OCI-LY1 (cell line): ENCODE measurements at regions not wholly inside any gene's neighbourhood (a gene's known extent, or its start where the extent isn't known, plus 50 kb on each side); places are given as distances from the start of the nearest gene placed in this dataset.

ENCODE experiments used
- H2AFZ ChIP-seq: fragments of 200-600 bp; sonication (generic), shearing (Covaris generic); 2 replicates; pipeline ENCODE4 v1.6.0; 2014; ENCODE audit warnings: antibody characterized with exemption, mild to moderate bottlenecking, low read length
- H3F3A ChIP-seq: fragments of 200-600 bp; sonication (generic), shearing (Covaris generic); 2 replicates; pipeline ENCODE4 v1.6.0; 2014; ENCODE audit warnings: mild to moderate bottlenecking, antibody characterized with exemption, low read length, moderate library complexity; ENCODE audit not compliant: insufficient read depth
- H3K27ac ChIP-seq: fragments of 200-600 bp; sonication (generic); 2 replicates; pipeline ENCODE4 v1.5.1; 2014; ENCODE audit warnings: low read length, mixed run types, mild to moderate bottlenecking, low read depth; ENCODE audit not compliant: poor library complexity, severe bottlenecking
- H3K27me3 ChIP-seq: fragments of 200-600 bp; sonication (generic); 2 replicates; pipeline ENCODE4 v1.6.0; 2014; ENCODE audit warnings: antibody characterized with exemption, mild to moderate bottlenecking, low read length, moderate library complexity; ENCODE audit not compliant: insufficient read depth
- H3K36me3 ChIP-seq: fragments of 200-600 bp; sonication (generic); 2 replicates; pipeline ENCODE4 v1.6.1; 2014; ENCODE audit warnings: mild to moderate bottlenecking, antibody characterized with exemption, low read length, moderate library complexity, mixed read lengths; ENCODE audit not compliant: insufficient read depth
- H3K4me1 ChIP-seq: fragments of 200-600 bp; sonication (generic); 2 replicates; pipeline ENCODE4 v1.5.1; 2014; ENCODE audit warnings: mild to moderate bottlenecking, low read length, moderate library complexity; ENCODE audit not compliant: insufficient read depth, severe bottlenecking
- H3K4me2 ChIP-seq: fragments of 200-600 bp; sonication (generic), shearing (Covaris generic); 2 replicates; pipeline ENCODE4 v1.6.1; 2014; ENCODE audit warnings: low read length
- H3K4me3 ChIP-seq: fragments of 200-600 bp; sonication (generic); 2 replicates; pipeline ENCODE4 v1.5.1; 2014; ENCODE audit warnings: low read length, low read depth, mild to moderate bottlenecking, mixed read lengths; ENCODE audit not compliant: poor library complexity, severe bottlenecking
- H3K79me2 ChIP-seq: fragments of 200-600 bp; shearing (Covaris generic); 2 replicates; pipeline ENCODE4 v1.6.1; 2016; ENCODE audit warnings: mixed run types, low read length, mixed read lengths; ENCODE audit not compliant: insufficient read depth
- H3K9ac ChIP-seq: fragments of 200-600 bp; sonication (generic), shearing (Covaris generic); 2 replicates; pipeline ENCODE4 v1.6.1; 2014; ENCODE audit warnings: mild to moderate bottlenecking, low read length, mixed read lengths
- H3K9me2 ChIP-seq: fragments of 200-600 bp; sonication (generic), shearing (Covaris generic); 2 replicates; pipeline ENCODE4 v1.6.1; 2014; ENCODE audit warnings: low read depth, mild to moderate bottlenecking, low read length, mixed read lengths
- H3K9me3 ChIP-seq: fragments of 200-600 bp; shearing (Covaris generic); 2 replicates; pipeline ENCODE4 v1.6.1; 2014; ENCODE audit warnings: low read length, mixed read lengths
- H4K20me1 ChIP-seq: fragments of 200-600 bp; sonication (generic), shearing (Covaris generic); 2 replicates; pipeline ENCODE4 v1.6.0; 2016; ENCODE audit warnings: mild to moderate bottlenecking, low read length; ENCODE audit not compliant: insufficient read depth
- EZH2 ChIP-seq: fragments of 200-600 bp; sonication (generic), shearing (Covaris generic); IDR thresholded peaks from 2 replicates; pipeline ENCODE4 v1.8.0; 2017; ENCODE audit warnings: borderline replicate concordance, mixed run types, mild to moderate bottlenecking, antibody characterized with exemption, low read length, moderate library complexity, mixed read lengths
- TF ChIP-seq, protein P1 (sequence below): fragments of 200-600 bp; sonication (generic), shearing (Covaris generic); IDR thresholded peaks from 2 replicates; pipeline ENCODE4 v1.5.1; 2017; ENCODE audit warnings: mild to moderate bottlenecking, antibody characterized with exemption, low read length, moderate library complexity, mixed read lengths

- no peak overlapping the region for H3K27ac ChIP-seq
- no peak overlapping the region for H3K4me3 ChIP-seq
- no peak for TF ChIP-seq EZH2
- TF ChIP-seq, protein P1, sequence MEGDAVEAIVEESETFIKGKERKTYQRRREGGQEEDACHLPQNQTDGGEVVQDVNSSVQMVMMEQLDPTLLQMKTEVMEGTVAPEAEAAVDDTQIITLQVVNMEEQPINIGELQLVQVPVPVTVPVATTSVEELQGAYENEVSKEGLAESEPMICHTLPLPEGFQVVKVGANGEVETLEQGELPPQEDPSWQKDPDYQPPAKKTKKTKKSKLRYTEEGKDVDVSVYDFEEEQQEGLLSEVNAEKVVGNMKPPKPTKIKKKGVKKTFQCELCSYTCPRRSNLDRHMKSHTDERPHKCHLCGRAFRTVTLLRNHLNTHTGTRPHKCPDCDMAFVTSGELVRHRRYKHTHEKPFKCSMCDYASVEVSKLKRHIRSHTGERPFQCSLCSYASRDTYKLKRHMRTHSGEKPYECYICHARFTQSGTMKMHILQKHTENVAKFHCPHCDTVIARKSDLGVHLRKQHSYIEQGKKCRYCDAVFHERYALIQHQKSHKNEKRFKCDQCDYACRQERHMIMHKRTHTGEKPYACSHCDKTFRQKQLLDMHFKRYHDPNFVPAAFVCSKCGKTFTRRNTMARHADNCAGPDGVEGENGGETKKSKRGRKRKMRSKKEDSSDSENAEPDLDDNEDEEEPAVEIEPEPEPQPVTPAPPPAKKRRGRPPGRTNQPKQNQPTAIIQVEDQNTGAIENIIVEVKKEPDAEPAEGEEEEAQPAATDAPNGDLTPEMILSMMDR, result no peak
- H4K20me1 ChIP-seq, result no peaks in the 10 kb centered on the region
- H3K9ac ChIP-seq, result no peak overlapping the region
- H3K9me3 ChIP-seq, result no peaks in the 10 kb centered on the region
- H3K4me2 ChIP-seq, result no peak overlapping the region
- no peaks in the 10 kb centered on the region for H3F3A ChIP-seq
- H3K9me2 ChIP-seq, result no peaks in the 10 kb centered on the region
- H3K36me3 ChIP-seq, result no peaks in the 10 kb centered on the region
- H3K79me2 ChIP-seq, result no peaks in the 10 kb centered on the region
- H3K4me1 ChIP-seq, result no peaks in the 10 kb centered on the region
- H3K27me3 ChIP-seq, result no peaks in the 10 kb centered on the region
- no peak overlapping the region for H2AFZ ChIP-seq
Measured at GRCh38 chr4:110840221-110840654, 217.4 kb upstream of the PITX2 start.

DNA sequence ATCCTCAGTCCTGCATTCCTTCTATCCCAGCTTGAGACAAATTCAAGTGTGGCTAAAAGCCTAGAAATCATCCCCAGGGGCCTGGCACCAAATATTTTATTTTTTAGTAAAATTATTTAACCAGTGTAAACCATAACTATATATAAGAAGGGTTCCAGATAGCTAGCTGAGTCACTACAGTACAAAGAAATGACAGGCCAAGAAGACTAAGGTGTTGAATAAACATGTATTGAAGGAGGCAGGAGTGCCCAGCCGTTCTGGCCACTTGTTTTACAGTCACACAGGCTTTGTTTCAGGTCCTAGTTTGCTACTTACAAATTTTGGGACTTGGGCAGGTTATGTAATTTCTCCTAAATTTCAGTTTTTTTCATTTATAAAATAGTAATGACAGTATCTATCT lies 225.9 kb upstream of the PITX2 start:
- Histone ChIP-seq H3F3A (no peaks in the 10 kb centered on the region), H4K20me1 (no peaks in the 10 kb centered on the region), H3K4me3 (no peak overlapping the region), H3K4me2 (no peak overlapping the region), H3K4me1 (peaks cover 18% of the 10 kb centered on the region), H3K27me3 (no peaks in the 10 kb centered on the region), H3K79me2 (no peaks in the 10 kb centered on the region), H3K27ac (no peak overlapping the region), H3K36me3 (no peaks in the 10 kb centered on the region), H2AFZ (no peak overlapping the region), H3K9me3 (no peaks in the 10 kb centered on the region), H3K9me2 (no peaks in the 10 kb centered on the region), H3K9ac (no peak overlapping the region)
- TF ChIP-seq EZH2, result no peak
- TF ChIP-seq, protein P1, result no peak

- Histone ChIP-seq H3K27me3 (no peaks in the 10 kb centered on the region), H2AFZ (no peak overlapping the region), H3K4me2 (no peak overlapping the region), H3K36me3 (no peaks in the 10 kb centered on the region), H3K79me2 (no peaks in the 10 kb centered on the region), H3K4me3 (no peak overlapping the region), H3K9me3 (no peaks in the 10 kb centered on the region), H3F3A (no peaks in the 10 kb centered on the region), H3K9me2 (no peaks in the 10 kb centered on the region), H3K4me1 (peaks cover 18% of the 10 kb centered on the region), H4K20me1 (no peaks in the 10 kb centered on the region), H3K9ac (no peak overlapping the region), H3K27ac (no peak overlapping the region)
- TF ChIP-seq, protein P1, result no peak
- TF ChIP-seq EZH2, result no peak
Measured at GRCh38 chr4:110849461-110849860, 226.6 kb upstream of the PITX2 start.
